ENCODE measurements at regions not wholly inside any gene's neighbourhood (a gene's known extent, or its start where the extent isn't known, plus 50 kb on each side); places are given as distances from the start of the nearest gene placed in this dataset.

GRCh38 chr2:62564380-62565137 is 58.6 kb upstream of the TMEM17 start:
- no peak for DNase-seq

DNA sequence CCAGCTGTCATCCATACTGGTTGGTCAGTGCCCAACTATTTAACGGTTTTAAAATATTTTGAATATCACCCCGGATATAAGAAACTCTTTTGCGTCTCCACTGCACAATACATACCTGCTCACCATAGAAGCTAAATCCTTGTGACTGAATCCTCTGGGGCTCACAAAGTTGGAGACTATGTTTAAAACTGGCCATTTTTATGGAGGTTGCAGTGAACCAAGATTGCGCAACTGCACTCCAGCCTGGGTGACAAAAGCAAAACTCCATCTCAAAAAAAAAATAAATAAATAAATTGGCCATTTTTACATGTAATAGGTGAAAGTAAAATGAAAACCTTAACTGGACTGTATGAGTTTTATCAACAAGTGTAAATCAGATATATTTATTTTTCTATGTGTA is 55.6 kb upstream of the TMEM17 start:
- no peak for DNase-seq

DNA sequence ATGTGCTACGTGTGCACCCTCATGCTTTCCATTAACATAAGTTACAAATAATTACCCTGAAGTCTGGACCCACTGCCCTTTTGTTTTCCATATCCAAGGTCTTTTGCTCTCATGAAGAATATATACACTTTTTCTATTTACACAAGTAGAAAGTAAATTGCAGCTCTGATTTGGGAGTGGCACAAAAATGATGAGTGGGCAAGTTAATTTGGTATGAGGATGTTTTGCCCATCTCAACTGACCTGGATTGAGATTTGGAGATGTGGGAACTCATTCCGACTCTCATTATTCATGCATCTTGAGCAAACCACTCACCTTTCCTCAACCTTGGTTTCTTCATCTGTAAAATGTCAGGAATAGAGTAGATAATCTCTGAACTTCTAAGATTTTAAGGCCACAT is 53.6 kb upstream of the TMEM17 start:
- DNase-seq = no peak

GRCh38 chr2:62558743-62559142 is 52.7 kb upstream of the TMEM17 start:
- DNase-seq = no peak

- peak; percentile 56 for DNase-seq
Measured at GRCh38 chr2:62556086-62556485, 50.1 kb upstream of the TMEM17 start.

All from femur (tissue), 1 donor.